K562 (cell line): ENCODE measurements at regions not wholly inside any gene's neighbourhood (a gene's known extent, or its start where the extent isn't known, plus 50 kb on each side); places are given as distances from the start of the nearest gene placed in this dataset.

Experiments used
- ATAC-seq: fragments of 200-7000 bp; cut with Tn5 transposase; 3 replicates; pipeline ENCODE4 v1.9.1; 2020; ENCODE audit warnings: moderate library complexity
- BruUV-seq: library from RNA; stranded (reverse); fragments of 400-500 nt; replicated peaks from 2 replicates; lab custom pipeline; 2021; lab: Mats Ljungman, UMichigan
- CTCF ChIA-PET: fragments of 300-600 bp; formaldehyde crosslinking; extraction: SDS; loops from one replicate; lab custom pipeline; 2021; ENCODE audit warnings: low intra/inter-chr PET ratio; lab: Yijun Ruan, JAX
- POLR2A ChIA-PET: fragments of 300-600, 350-650 bp; sonication (Branson Sonifier 250); formaldehyde crosslinking; extraction: SDS; loops from one replicate; lab custom pipeline; 2021; ENCODE audit warnings: antibody characterized with exemption, inconsistent platforms; lab: Yijun Ruan, JAX
- DNase-seq, 4 experiments: peaks; one replicate each; pipeline versions ENCODE4 v3.0.0 to v3.0.0-alpha.2; 2011 to 2018; ENCODE audit warnings: low spot score in 3 of 4, mixed read lengths in 3 of 4; ENCODE audit errors: extremely low read depth in 1 of 4
- FAIRE-seq: peaks from 2 replicates; lab custom pipeline; 2011; peaks lifted over from hg19 to GRCh38; lab: Jason Lieb, UNC
- H2AFZ ChIP-seq: 2 replicates; pipeline ENCODE4 v1.6.0; 2011; ENCODE audit warnings: low read depth, low read length, control low read depth, inconsistent platforms
- H3K27ac ChIP-seq: fragments of 200-600 bp; 3 replicates; pipeline ENCODE4 v1.8.0; 2011; ENCODE audit warnings: low read depth, mild to moderate bottlenecking, control low read depth, inconsistent platforms, low read length, moderate library complexity, mixed read lengths; ENCODE audit errors: extremely low read depth
- H3K27me3 ChIP-seq, 2 experiments: fragments of 300-600 bp in 1 of 2; 2 replicates in 1 of 2; 3 replicates in 1 of 2; pipeline versions ENCODE4 v1.6.0 to v1.8.0; 2011; ENCODE audit warnings: inconsistent platforms in 2 of 2, low read length in 2 of 2, mild to moderate bottlenecking in 1 of 2, mixed read lengths in 1 of 2, moderate library complexity in 1 of 2; ENCODE audit not compliant: control insufficient read depth in 2 of 2, insufficient read depth in 2 of 2
- H3K36me3 ChIP-seq: fragments of 300-600 bp; 3 replicates; pipeline ENCODE4 v1.8.0; 2011; ENCODE audit warnings: mild to moderate bottlenecking, low read length, inconsistent platforms; ENCODE audit not compliant: control insufficient read depth, insufficient read depth
- H3K4me1 ChIP-seq, 2 experiments: fragments of 200-600 bp in 1 of 2; replicated peaks in 1 of 2; 2 replicates in 1 of 2; 3 replicates in 1 of 2; pipeline versions ENCODE4 v1.5.1 to v1.8.0; 2011; ENCODE audit warnings: inconsistent platforms in 2 of 2, low read length in 2 of 2, mild to moderate bottlenecking in 1 of 2, mixed read lengths in 1 of 2, moderate library complexity in 1 of 2; ENCODE audit not compliant: control insufficient read depth in 2 of 2, insufficient read depth in 2 of 2
- H3K4me2 ChIP-seq: 2 replicates; pipeline ENCODE4 v1.6.1; 2011; ENCODE audit warnings: low read length, control low read depth, inconsistent platforms, mixed read lengths; ENCODE audit not compliant: insufficient read depth
- H3K4me3 ChIP-seq: fragments of 200-600 bp; sonication (generic), shearing (Covaris generic); 2 replicates; pipeline ENCODE4 v1.5.1; 2016; ENCODE audit warnings: control low read depth, inconsistent platforms
- H3K79me2 ChIP-seq: fragments of 200-600 bp; 3 replicates; pipeline ENCODE4 v1.8.0; 2011; ENCODE audit warnings: low read length, inconsistent platforms; ENCODE audit not compliant: control insufficient read depth, insufficient read depth
- H3K9ac ChIP-seq, 2 experiments: 2 replicates each; pipeline versions ENCODE4 v1.6.0 to v1.6.1; 2011; ENCODE audit warnings: low read depth in 2 of 2, low read length in 2 of 2, control low read depth in 1 of 2, inconsistent platforms in 1 of 2, mild to moderate bottlenecking in 1 of 2, mixed read lengths in 1 of 2; ENCODE audit not compliant: insufficient read depth in 1 of 2
- H3K9me1 ChIP-seq: one replicate; pipeline ENCODE4 v1.6.0; 2011; ENCODE audit warnings: inconsistent platforms, mild to moderate bottlenecking, low read length, moderate library complexity; ENCODE audit not compliant: control insufficient read depth, insufficient read depth
- H3K9me3 ChIP-seq: replicated peaks from 2 replicates; pipeline ENCODE4 v1.5.1; 2011; ENCODE audit warnings: low read depth, low read length, inconsistent platforms; ENCODE audit not compliant: control insufficient read depth, insufficient read depth
- H4K20me1 ChIP-seq: replicated peaks from 2 replicates; pipeline ENCODE4 v1.6.1; 2011; ENCODE audit warnings: low read length, inconsistent platforms, mixed read lengths; ENCODE audit not compliant: control insufficient read depth, insufficient read depth
- CEBPB ChIP-seq: fragments of 450-650 bp; IDR thresholded peaks from 2 replicates; pipeline ENCODE4 v1.6.1; 2016; ENCODE audit warnings: missing genetic modification characterization, missing compliant biosample characterization
- EZH2 ChIP-seq: IDR thresholded peaks from 2 replicates; pipeline ENCODE4 v1.6.1; 2012; ENCODE audit warnings: low read depth, mild to moderate bottlenecking, inconsistent platforms, low read length, borderline replicate concordance
- FOXK2 ChIP-seq, 2 experiments: fragments of 450-650 bp; IDR thresholded peaks in 1 of 2; conservative IDR thresholded peaks in 1 of 2; 2 replicates each; pipeline ENCODE4 v1.6.1; 2016; ENCODE audit warnings: low read depth in 2 of 2, mild to moderate bottlenecking in 1 of 2
- MAZ ChIP-seq, 2 experiments: fragments of 450-650 bp in 1 of 2; sonication (generic) in 1 of 2; formaldehyde crosslinking; IDR thresholded peaks in 1 of 2; conservative IDR thresholded peaks in 1 of 2; 2 replicates each; pipeline versions ENCODE4 v1.4.0 to v1.5.0; 2020; ENCODE audit warnings: mild to moderate bottlenecking in 1 of 2, missing genetic modification reagents in 1 of 2
- MTA3 ChIP-seq: fragments of 450-650 bp; formaldehyde crosslinking; IDR thresholded peaks from 2 replicates; pipeline ENCODE4 v1.6.1; 2017; ENCODE audit warnings: mild to moderate bottlenecking, borderline replicate concordance
- NUFIP1 ChIP-seq: fragments of 450-650 bp; IDR thresholded peaks from 2 replicates; pipeline ENCODE4 v1.6.1; 2018; ENCODE audit not compliant: partially characterized antibody
- PCBP1 ChIP-seq: fragments of 200-400 bp; formaldehyde crosslinking; IDR thresholded peaks from 2 replicates; pipeline ENCODE4 v1.6.1; 2018; ENCODE audit warnings: mild to moderate bottlenecking, low read depth, low read length; ENCODE audit not compliant: poor library complexity, severe bottlenecking
- SMAD3 ChIP-seq: fragments of 450-650 bp; formaldehyde crosslinking; conservative IDR thresholded peaks from 2 replicates; pipeline ENCODE4 v1.4.0; 2020; ENCODE audit warnings: mild to moderate bottlenecking
- SRSF7 ChIP-seq: fragments of 200-400 bp; formaldehyde crosslinking; optimal IDR thresholded peaks from 2 replicates; pipeline ENCODE3; 2017; ENCODE audit warnings: mild to moderate bottlenecking, low read depth, low read length
- THRA ChIP-seq: fragments of 450-650 bp; IDR thresholded peaks from 2 replicates; pipeline ENCODE4 v1.6.1; 2017; ENCODE audit warnings: mild to moderate bottlenecking, moderate library complexity
- ZBTB17 ChIP-seq: fragments of 450-650 bp; formaldehyde crosslinking; IDR thresholded peaks from 2 replicates; pipeline ENCODE4 v1.4.0; 2020; ENCODE audit warnings: mild to moderate bottlenecking
- WGBS: fragments of 100-300 bp; shearing (Covaris generic); methylation state at CpG from one replicate; pipeline ENCODE4 v1.1.6; 2016; ENCODE audit warnings: low coverage, mixed read lengths; ENCODE audit not compliant: insufficient coverage; ENCODE audit errors: missing lambda C conversion rate; 5-methylcytosine and 5-hydroxymethylcytosine counted together
- in situ Hi-C: fragments of 300-500 bp; cut with MboI; formaldehyde crosslinking; loops from 4 replicates; pipeline ENCODE4 v1.15.0; 2018; ENCODE audit warnings: inconsistent platforms, mixed read lengths
- intact Hi-C: fragments of 100-400 bp; cut with micrococcal nuclease; formaldehyde crosslinking; loops from 2 replicates; pipeline ENCODE4 v1.14.2; 2022
- TF ChIP-seq, protein P1 (sequence below): fragments of 450-650 bp; IDR thresholded peaks from 2 replicates; pipeline ENCODE4 v1.6.1; 2016
- TF ChIP-seq, protein P2 (sequence below): fragments of 250-450 bp; sonication (Bioruptor Pico); IDR thresholded peaks from 2 replicates; pipeline ENCODE4 v1.4.0; 2020; ENCODE audit warnings: borderline replicate concordance

DNA sequence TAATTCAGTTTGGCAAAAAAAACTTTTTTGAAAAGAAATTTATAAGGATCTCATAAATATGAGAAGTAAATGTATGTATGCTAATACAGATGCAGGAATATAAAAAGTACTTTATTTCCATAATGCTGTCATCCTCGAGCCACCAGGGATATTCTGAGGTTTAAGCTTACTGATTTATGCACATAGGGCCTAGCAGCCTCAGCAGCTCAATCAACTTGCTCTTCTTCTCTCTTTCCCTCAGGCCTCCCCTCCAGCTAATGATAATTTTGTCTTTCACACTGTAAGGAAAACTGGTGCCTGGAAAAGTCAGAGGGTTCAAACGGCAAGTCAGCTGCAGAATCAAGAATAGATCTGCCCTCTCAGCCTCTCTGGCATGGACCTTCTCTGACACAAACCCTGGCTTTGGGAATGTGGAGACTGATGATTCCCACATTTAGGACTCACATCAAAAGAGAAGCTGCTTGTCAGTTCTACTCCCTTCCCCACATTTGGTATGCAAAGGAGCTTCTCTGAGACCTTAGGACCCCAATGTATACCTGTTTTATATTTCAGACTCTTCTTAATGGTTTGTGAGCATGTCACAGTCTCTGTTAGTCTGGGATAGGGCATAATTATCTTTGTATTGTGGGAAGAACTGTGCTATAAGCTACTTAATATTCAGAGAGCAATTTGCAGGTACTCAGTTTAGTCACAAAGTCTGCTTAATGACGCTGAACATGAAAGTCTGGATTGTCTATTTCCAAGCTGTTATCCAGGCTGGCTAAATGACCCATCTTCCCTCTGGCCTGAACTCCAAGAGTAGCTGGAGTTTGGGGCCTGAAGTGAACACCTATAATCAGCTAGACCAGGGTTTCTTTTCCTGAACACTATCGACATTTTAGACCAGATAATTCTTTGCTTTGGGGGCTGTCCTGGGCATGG is 52.1 kb upstream of the DIPK1A start:
- TF ChIP-seq MTA3 (no peak), SMAD3 (no peak), SRSF7 (no peak), PCBP1 (no peak), FOXK2 (conservative IDR thresholded peaks at IDR 0.05 in 1 of 2, IDR thresholded peaks at IDR 0.05 in 1 of 2; ENCODE audit: low read depth in 2 of 2) (no peak), MAZ (CRISPR knock-in tag; conservative IDR thresholded peaks at IDR 0.05 in 1 of 2, IDR thresholded peaks at IDR 0.05 in 1 of 2) (no peak), CEBPB (tag) (no peak), THRA (no peak), ZBTB17 (CRISPR knock-in tag) (no peak), NUFIP1 (no peak), EZH2 (no peak)
- TF ChIP-seq, protein P1, sequence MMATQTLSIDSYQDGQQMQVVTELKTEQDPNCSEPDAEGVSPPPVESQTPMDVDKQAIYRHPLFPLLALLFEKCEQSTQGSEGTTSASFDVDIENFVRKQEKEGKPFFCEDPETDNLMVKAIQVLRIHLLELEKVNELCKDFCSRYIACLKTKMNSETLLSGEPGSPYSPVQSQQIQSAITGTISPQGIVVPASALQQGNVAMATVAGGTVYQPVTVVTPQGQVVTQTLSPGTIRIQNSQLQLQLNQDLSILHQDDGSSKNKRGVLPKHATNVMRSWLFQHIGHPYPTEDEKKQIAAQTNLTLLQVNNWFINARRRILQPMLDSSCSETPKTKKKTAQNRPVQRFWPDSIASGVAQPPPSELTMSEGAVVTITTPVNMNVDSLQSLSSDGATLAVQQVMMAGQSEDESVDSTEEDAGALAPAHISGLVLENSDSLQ: no peak
- TF ChIP-seq, protein P2, sequence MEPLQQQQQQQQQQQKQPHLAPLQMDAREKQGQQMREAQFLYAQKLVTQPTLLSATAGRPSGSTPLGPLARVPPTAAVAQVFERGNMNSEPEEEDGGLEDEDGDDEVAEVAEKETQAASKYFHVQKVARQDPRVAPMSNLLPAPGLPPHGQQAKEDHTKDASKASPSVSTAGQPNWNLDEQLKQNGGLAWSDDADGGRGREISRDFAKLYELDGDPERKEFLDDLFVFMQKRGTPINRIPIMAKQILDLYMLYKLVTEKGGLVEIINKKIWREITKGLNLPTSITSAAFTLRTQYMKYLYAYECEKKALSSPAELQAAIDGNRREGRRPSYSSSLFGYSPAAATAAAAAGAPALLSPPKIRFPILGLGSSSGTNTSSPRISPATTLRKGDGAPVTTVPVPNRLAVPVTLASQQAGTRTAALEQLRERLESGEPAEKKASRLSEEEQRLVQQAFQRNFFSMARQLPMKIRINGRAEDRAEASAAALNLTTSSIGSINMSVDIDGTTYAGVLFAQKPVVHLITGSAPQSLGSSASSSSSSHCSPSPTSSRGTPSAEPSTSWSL (CRISPR knock-in tag): no peak
- H3K27me3 ChIP-seq: no peaks in the 10 kb centered on the region
- no peak overlapping the region for H3K4me3 ChIP-seq
- intact Hi-C loops (no loop called here), in situ Hi-C loops (no loop called here)
- H3K9ac ChIP-seq: no peak overlapping the region
- no peaks in the 10 kb centered on the region; a peak in 1 of 5 replicates for H3K4me1 ChIP-seq
- no peak for FAIRE-seq
- no peaks in the 10 kb centered on the region for H3K79me2 ChIP-seq
- no peak for DNase-seq
- no peaks in the 10 kb centered on the region for H3K9me1 ChIP-seq
- BruUV-seq: no TSS peak
- H4K20me1 ChIP-seq: no peaks in the 10 kb centered on the region
- 0 out of 2 replicates have a peak overlapping the region, but pooled peaks have one; percentile 12 for H2AFZ ChIP-seq
- ChIA-PET POLR2A (interaction anchor here (0.7 to 1.9 kb wide), 3 partner anchors 11 to 67 kb away, joined by 3 to 12 read pairs (median 3); no protein-coding TSS in a partner anchor), CTCF (no interaction called here)
- no peak for ATAC-seq
- H3K36me3 ChIP-seq: no peaks in the 10 kb centered on the region
- H3K4me2 ChIP-seq: no peak overlapping the region
- H3K27ac ChIP-seq: no peak overlapping the region
- H3K9me3 ChIP-seq: no peaks in the 10 kb centered on the region; the same call in 1 of the 2 replicates
- WGBS: 7% methylated on average over 4 of the region's 4 CpGs
